ENCODE measurements at regions not wholly inside any gene's neighbourhood (a gene's known extent, or its start where the extent isn't known, plus 50 kb on each side); places are given as distances from the start of the nearest gene placed in this dataset.

DNA sequence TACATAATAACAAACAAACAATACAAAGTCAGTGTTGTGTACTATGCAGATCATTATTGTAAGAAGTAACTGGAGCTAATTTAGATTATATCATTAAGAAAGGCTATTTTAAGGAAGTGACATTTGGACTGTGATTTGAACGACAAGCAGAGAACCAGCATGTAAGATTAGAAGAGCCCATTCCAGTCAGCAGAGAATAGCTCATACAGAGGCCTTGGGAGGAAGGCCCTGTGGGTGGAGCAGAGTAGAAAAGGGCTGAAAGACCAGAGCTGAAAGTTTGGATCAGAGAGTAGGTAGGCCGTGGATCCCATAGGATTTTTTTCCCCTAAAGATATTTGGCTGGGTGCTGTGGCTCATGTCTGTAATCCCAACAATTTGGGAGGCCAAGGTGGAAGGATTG, 190.1 kb downstream of the OMA1 start:
- no peaks in the 10 kb centered on the region for H3F3A ChIP-seq (ENCODE audit: insufficient read depth)
- H3K4me2 ChIP-seq (ENCODE audit: low read depth, low read length, poor library complexity, severe bottlenecking): no peak overlapping the region
- TF ChIP-seq, protein P1, sequence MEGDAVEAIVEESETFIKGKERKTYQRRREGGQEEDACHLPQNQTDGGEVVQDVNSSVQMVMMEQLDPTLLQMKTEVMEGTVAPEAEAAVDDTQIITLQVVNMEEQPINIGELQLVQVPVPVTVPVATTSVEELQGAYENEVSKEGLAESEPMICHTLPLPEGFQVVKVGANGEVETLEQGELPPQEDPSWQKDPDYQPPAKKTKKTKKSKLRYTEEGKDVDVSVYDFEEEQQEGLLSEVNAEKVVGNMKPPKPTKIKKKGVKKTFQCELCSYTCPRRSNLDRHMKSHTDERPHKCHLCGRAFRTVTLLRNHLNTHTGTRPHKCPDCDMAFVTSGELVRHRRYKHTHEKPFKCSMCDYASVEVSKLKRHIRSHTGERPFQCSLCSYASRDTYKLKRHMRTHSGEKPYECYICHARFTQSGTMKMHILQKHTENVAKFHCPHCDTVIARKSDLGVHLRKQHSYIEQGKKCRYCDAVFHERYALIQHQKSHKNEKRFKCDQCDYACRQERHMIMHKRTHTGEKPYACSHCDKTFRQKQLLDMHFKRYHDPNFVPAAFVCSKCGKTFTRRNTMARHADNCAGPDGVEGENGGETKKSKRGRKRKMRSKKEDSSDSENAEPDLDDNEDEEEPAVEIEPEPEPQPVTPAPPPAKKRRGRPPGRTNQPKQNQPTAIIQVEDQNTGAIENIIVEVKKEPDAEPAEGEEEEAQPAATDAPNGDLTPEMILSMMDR (IDR thresholded peaks at IDR 0.05; ENCODE audit: insufficient read depth, low read length, poor library complexity, severe bottlenecking): no peak
- no peak for TF ChIP-seq EZH2phosphoT487 (conservative IDR thresholded peaks at IDR 0.05; ENCODE audit: low read length)
- H3K4me3 ChIP-seq (ENCODE audit: insufficient read depth, low read length, poor library complexity, severe bottlenecking): no peak overlapping the region
- H3K36me3 ChIP-seq (ENCODE audit: low read length): no peaks in the 10 kb centered on the region
- H3K79me2 ChIP-seq (ENCODE audit: insufficient read depth, low read length): no peaks in the 10 kb centered on the region
- H3K27ac ChIP-seq (ENCODE audit: low read depth, low read length): no peak overlapping the region
- H3K9ac ChIP-seq (ENCODE audit: low read length): no peak overlapping the region
- H3K27me3 ChIP-seq (ENCODE audit: low read length): no peaks in the 10 kb centered on the region
- no peaks in the 10 kb centered on the region for H3K9me2 ChIP-seq (replicated peaks; ENCODE audit: insufficient read depth, low read length)
- no peaks in the 10 kb centered on the region for H4K20me1 ChIP-seq (ENCODE audit: low read depth, low read length)
- H2AFZ ChIP-seq (ENCODE audit: low read depth, low read length, severe bottlenecking): no peak overlapping the region
- no peaks in the 10 kb centered on the region for H3K9me3 ChIP-seq (ENCODE audit: insufficient read depth, low read length)

DNA sequence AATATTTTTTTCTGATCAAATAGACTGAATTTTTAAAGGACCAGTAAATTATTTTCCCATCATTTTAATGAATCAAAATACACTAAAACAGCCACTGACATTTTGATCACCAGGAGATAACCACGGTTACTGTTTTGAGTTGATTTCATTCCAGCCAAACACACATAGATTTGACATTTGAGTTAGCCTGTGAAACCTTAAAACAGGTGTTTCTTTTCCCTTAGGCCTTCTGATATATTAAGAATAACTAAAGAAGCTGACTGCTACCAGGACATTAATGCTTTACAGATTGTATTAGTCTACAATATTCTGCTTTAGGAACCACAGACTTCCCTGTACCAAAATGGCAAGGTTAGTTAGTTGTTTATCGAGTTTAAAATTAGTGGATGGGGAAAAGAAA, 193.4 kb downstream of the OMA1 start:
- no peak overlapping the region for H2AFZ ChIP-seq (ENCODE audit: low read depth, low read length, severe bottlenecking)
- no peak overlapping the region for H3K4me2 ChIP-seq (ENCODE audit: low read depth, low read length, poor library complexity, severe bottlenecking)
- H3K4me3 ChIP-seq (ENCODE audit: insufficient read depth, low read length, poor library complexity, severe bottlenecking): no peak overlapping the region
- no peaks in the 10 kb centered on the region for H3F3A ChIP-seq (ENCODE audit: insufficient read depth)
- H3K27me3 ChIP-seq (ENCODE audit: low read length): no peaks in the 10 kb centered on the region
- H3K79me2 ChIP-seq (ENCODE audit: insufficient read depth, low read length): no peaks in the 10 kb centered on the region
- H4K20me1 ChIP-seq (ENCODE audit: low read depth, low read length): no peaks in the 10 kb centered on the region
- no peak overlapping the region for H3K9ac ChIP-seq (ENCODE audit: low read length)
- no peak overlapping the region for H3K27ac ChIP-seq (ENCODE audit: low read depth, low read length)
- H3K9me3 ChIP-seq (ENCODE audit: insufficient read depth, low read length): no peaks in the 10 kb centered on the region
- no peaks in the 10 kb centered on the region for H3K9me2 ChIP-seq (replicated peaks; ENCODE audit: insufficient read depth, low read length)
- TF ChIP-seq, protein P1 (IDR thresholded peaks at IDR 0.05; ENCODE audit: insufficient read depth, low read length, poor library complexity, severe bottlenecking): no peak
- no peak for TF ChIP-seq EZH2phosphoT487 (conservative IDR thresholded peaks at IDR 0.05; ENCODE audit: low read length)
- H3K36me3 ChIP-seq (ENCODE audit: low read length): no peaks in the 10 kb centered on the region

DNA sequence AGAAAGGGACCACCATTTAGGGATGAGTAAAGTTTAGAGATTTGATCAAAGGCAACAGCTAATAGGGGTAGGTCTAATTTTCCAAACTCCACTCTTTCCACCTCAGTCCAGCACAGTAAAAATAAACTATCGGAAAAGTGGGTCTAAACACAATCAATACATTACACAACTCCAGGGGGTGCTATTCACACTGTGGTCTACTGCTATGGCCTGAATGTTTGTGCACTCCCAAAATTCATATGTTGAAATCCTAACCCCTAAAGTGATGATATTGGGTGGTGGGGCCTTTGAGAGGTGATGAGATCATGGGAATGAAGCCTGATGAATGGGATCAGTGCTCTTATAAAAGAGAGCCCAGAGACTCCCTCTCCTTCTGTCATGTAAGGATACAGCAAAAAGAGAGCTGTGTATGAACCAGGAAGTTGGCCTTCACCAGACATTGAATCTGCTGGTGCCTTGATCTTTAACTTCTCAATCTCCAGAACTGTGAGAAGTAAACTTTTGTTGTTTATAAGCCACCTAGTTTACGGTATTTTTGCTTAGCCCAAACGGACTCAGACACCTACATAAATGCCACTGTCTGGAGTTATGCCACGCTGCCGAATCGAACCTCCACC, 193.9 kb downstream of the OMA1 start:
- Histone ChIP-seq H3K9me3 (ENCODE audit: insufficient read depth, low read length) (no peaks in the 10 kb centered on the region), H4K20me1 (ENCODE audit: low read depth, low read length) (no peaks in the 10 kb centered on the region), H3K27ac (ENCODE audit: low read depth, low read length) (no peak overlapping the region), H3K27me3 (ENCODE audit: low read length) (no peaks in the 10 kb centered on the region), H3K4me2 (ENCODE audit: low read depth, low read length, poor library complexity, severe bottlenecking) (no peak overlapping the region), H3K79me2 (ENCODE audit: insufficient read depth, low read length) (no peaks in the 10 kb centered on the region), H3K36me3 (ENCODE audit: low read length) (no peaks in the 10 kb centered on the region), H3K9me2 (replicated peaks; ENCODE audit: insufficient read depth, low read length) (no peaks in the 10 kb centered on the region), H2AFZ (ENCODE audit: low read depth, low read length, severe bottlenecking) (no peak overlapping the region), H3K9ac (ENCODE audit: low read length) (no peak overlapping the region), H3K4me3 (ENCODE audit: insufficient read depth, low read length, poor library complexity, severe bottlenecking) (no peak overlapping the region), H3F3A (ENCODE audit: insufficient read depth) (no peaks in the 10 kb centered on the region)
- TF ChIP-seq, protein P1 (IDR thresholded peaks at IDR 0.05; ENCODE audit: insufficient read depth, low read length, poor library complexity, severe bottlenecking): no peak
- no peak for TF ChIP-seq EZH2phosphoT487 (conservative IDR thresholded peaks at IDR 0.05; ENCODE audit: low read length)
